ENCODE measurements at regions not wholly inside any gene's neighbourhood (a gene's known extent, or its start where the extent isn't known, plus 50 kb on each side); places are given as distances from the start of the nearest gene placed in this dataset.

DNA sequence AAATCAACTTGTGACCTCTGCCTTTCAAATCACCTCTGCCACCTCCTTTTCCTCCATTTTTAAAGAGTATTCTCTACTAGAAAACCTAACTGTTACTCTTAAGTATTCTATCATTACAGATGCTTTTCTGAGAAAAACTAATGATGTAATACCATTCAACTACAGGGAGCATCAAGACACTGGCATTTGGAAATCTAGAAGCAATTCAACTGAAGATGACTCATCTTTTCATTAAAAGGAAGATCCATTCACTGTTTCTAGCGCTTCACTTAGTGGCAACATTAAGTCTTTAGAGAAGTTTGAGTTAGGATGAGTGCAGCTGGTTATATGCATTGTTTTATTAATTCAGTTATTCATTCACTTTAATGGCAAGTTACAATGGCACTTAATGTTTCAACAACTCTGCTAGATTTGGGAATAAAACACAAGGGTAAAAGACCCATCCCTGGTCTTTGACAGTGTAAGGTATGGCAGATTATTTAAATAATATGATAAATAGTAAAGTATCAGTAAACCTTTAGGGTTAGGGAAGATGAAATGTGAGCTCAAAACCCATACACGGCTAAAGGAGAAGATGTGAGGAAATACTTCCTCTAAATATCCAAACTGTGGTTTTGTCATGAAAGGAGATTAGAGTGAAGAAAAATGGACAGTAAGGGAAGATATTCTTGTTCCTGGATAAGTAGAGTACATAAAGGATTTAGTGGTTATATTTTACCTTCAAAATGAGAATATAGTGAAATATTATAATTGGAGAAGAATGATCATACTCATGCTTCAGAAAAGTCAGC is 61.7 kb downstream of the KCNJ2 start:
- Mint-ChIP-seq H3K36me3 (ENCODE audit: low read depth) (no peaks in the 10 kb centered on the region), H3K27ac (no peak overlapping the region), H3K27me3 (peaks cover 3% of the 10 kb centered on the region), H3K9me3 (ENCODE audit: low read depth) (peaks cover 2% of the 10 kb centered on the region), H3K4me3 (no peak overlapping the region), H3K4me1 (no peaks in the 10 kb centered on the region)
- CTCF ChIA-PET, result no interaction called here
- intact Hi-C loops (cut with DNase I, micrococcal nuclease), result no loop called here
- ATAC-seq (no peak), DNase-seq (no peak)
- POLR2A ChIA-PET, result no interaction called here

DNA sequence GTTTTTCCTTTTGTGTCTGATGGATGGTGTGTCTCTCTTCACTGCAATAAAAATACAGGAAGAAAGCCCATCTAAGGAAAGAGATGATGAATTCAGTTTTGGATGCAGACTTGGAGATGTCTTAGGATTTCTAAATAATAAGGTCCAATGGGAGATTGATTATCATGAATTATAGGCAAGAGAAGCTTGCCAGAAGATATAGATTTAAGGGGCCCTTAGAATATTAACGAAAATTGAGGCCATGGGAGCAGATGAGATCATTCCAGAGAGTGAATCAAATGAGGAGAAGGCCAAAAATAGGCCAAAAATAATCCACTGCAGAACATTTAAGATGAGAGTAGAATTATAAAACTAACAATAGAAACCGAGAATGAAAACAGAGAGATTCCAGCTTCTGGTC is 63.1 kb downstream of the KCNJ2 start:
- Mint-ChIP-seq H3K27ac (no peak overlapping the region), H3K36me3 (ENCODE audit: low read depth) (no peaks in the 10 kb centered on the region), H3K4me3 (no peak overlapping the region), H3K4me1 (no peaks in the 10 kb centered on the region), H3K27me3 (peaks cover 3% of the 10 kb centered on the region), H3K9me3 (ENCODE audit: low read depth) (peaks cover 6% of the 10 kb centered on the region)
- intact Hi-C loops (cut with DNase I, micrococcal nuclease), result no loop called here
- ChIA-PET POLR2A (no interaction called here), CTCF (interaction anchor here (1.3 kb wide), 1 partner anchor 625 kb away, joined by 3 read pairs; no protein-coding TSS in a partner anchor)
- no peak for DNase-seq
- ATAC-seq, result no peak

DNA sequence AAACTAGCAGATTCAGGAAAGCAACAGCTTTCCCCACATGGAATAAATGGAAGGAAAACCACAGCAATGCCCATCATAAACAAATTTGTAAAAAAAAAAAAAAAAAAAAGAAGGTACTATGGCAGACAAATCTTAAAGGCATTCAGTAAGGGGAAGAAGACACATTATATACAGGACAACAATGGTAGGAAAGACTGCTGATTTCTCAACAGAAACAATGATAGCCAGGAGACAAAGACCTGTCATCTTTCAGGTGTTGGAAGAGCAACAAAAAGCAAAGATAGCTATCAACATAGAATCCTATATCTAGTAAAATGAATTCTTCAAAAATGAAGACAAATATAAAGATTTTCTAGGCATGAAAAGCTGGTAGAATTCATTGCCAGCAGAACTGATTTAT is 65.9 kb downstream of the KCNJ2 start:
- POLR2A ChIA-PET, result no interaction called here
- CTCF ChIA-PET, result no interaction called here
- H3K4me1 Mint-ChIP-seq, result no peaks in the 10 kb centered on the region
- no peaks in the 10 kb centered on the region for H3K36me3 Mint-ChIP-seq (ENCODE audit: low read depth)
- H3K9me3 Mint-ChIP-seq (ENCODE audit: low read depth), result peaks cover 6% of the 10 kb centered on the region
- peaks cover 2% of the 10 kb centered on the region for H3K27me3 Mint-ChIP-seq
- ATAC-seq (no peak), DNase-seq (no peak)
- H3K4me3 Mint-ChIP-seq, result no peak overlapping the region
- intact Hi-C loops (cut with DNase I, micrococcal nuclease), result no loop called here
- no peak overlapping the region for H3K27ac Mint-ChIP-seq

DNA sequence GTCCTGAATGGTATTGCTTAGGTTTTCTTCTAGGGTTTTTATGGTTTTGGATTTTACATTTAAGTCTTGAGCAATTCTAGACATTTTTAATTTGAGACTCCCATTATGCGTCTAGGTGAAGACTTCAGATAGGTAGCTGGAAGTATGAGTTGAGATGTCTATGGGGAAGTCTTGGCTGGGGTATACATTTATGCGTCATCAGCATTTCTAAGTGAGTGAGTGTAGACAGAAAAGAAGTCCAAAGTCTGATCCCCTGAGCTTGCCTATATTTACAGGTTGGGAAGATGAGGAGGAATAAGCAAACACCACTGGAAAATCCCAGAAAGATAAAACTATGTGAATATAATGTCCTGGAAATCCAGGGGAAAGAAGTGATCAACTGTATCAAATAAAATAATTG is 68.9 kb downstream of the KCNJ2 start:
- no peak for ATAC-seq
- Mint-ChIP-seq H3K9me3 (ENCODE audit: low read depth) (peaks cover 6% of the 10 kb centered on the region), H3K4me1 (no peaks in the 10 kb centered on the region), H3K36me3 (ENCODE audit: low read depth) (no peaks in the 10 kb centered on the region), H3K4me3 (no peak overlapping the region), H3K27me3 (peaks cover 2% of the 10 kb centered on the region), H3K27ac (no peak overlapping the region)
- ChIA-PET POLR2A (no interaction called here), CTCF (no interaction called here)
- intact Hi-C loops (cut with DNase I, micrococcal nuclease), result no loop called here
- no peak for DNase-seq

DNA sequence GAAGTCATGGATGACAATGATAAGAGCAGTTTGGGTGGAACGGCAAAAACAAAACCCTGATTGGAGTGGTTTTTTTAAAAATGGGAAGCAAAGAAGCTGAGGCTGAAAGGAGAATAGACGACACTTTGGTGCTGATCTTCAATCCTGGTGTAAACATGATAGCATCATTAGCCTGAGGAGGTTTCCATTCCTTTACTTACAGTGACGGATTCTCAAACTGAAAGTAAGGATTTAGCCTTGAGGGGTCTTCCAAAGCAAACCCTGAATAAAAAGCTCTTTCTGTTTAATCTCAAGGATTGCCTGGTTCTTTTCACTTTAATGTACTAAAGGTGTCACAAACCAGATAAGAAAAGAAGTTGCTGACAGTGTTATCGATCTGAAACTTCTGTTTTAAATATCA is 69.3 kb downstream of the KCNJ2 start:
- ChIA-PET POLR2A (no interaction called here), CTCF (no interaction called here)
- ATAC-seq, result no peak
- no peaks in the 10 kb centered on the region for H3K36me3 Mint-ChIP-seq (ENCODE audit: low read depth)
- no peak overlapping the region for H3K27ac Mint-ChIP-seq
- H3K4me1 Mint-ChIP-seq, result no peaks in the 10 kb centered on the region
- DNase-seq, result no peak
- no peak overlapping the region for H3K4me3 Mint-ChIP-seq
- H3K27me3 Mint-ChIP-seq, result peaks cover 2% of the 10 kb centered on the region
- intact Hi-C loops (cut with DNase I, micrococcal nuclease), result no loop called here
- H3K9me3 Mint-ChIP-seq (ENCODE audit: low read depth), result peaks cover 6% of the 10 kb centered on the region

DNA sequence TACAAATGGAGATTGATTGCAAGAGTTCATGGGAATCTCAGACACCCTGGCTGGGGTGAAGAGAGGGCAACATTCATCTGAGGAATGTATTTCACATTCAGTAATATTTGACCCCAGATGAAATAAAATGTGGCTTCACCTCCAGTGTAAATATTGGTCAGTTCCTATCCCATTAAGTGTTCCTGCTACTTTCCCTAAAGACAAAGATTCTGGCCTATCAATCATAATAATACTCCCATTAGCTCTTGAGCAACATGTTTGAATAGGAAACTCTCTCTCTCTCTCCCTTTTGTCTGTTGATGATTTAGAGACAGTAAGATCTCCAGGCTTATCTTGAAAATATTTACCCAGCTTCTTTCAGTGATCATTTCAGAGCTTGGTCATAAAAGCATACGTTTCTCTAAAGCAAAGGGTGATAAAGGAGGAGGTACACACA is 70.1 kb downstream of the KCNJ2 start:
- ChIA-PET POLR2A (no interaction called here), CTCF (no interaction called here)
- no peak overlapping the region for H3K27ac Mint-ChIP-seq
- peaks cover 6% of the 10 kb centered on the region for H3K9me3 Mint-ChIP-seq (ENCODE audit: low read depth)
- no peaks in the 10 kb centered on the region for H3K36me3 Mint-ChIP-seq (ENCODE audit: low read depth)
- H3K4me1 Mint-ChIP-seq, result no peaks in the 10 kb centered on the region
- intact Hi-C loops (cut with DNase I, micrococcal nuclease), result no loop called here
- DNase-seq (no peak), ATAC-seq (no peak)
- no peak overlapping the region for H3K4me3 Mint-ChIP-seq
- H3K27me3 Mint-ChIP-seq, result peaks cover 3% of the 10 kb centered on the region

DNA sequence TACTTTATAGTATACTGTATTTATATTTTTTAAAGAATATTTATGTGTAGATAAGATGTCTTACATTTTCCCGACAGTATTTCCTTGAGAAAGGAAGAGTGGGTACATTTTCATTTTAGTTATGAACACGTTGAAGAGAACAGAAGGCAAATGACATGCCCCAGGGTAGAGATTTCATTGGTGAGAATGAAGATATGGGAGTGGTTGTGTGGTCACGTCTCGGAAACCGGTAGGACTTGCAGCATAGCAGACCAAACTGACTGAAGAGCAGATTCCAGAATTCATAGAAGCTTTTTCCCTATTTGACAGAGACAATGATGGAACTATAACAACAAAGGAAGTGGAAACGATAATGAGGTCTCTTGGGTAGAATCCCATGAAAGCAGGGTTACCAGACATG is 71.7 kb downstream of the KCNJ2 start:
- H3K9me3 Mint-ChIP-seq (ENCODE audit: low read depth), result peaks cover 4% of the 10 kb centered on the region
- H3K36me3 Mint-ChIP-seq (ENCODE audit: low read depth), result no peaks in the 10 kb centered on the region
- no peak overlapping the region for H3K4me3 Mint-ChIP-seq
- ATAC-seq, result no peak
- H3K27ac Mint-ChIP-seq, result no peak overlapping the region
- intact Hi-C loops (cut with DNase I, micrococcal nuclease), result no loop called here
- H3K4me1 Mint-ChIP-seq, result no peaks in the 10 kb centered on the region
- CTCF ChIA-PET, result no interaction called here
- POLR2A ChIA-PET, result no interaction called here
- no peak for DNase-seq
- peaks cover 3% of the 10 kb centered on the region for H3K27me3 Mint-ChIP-seq

DNA sequence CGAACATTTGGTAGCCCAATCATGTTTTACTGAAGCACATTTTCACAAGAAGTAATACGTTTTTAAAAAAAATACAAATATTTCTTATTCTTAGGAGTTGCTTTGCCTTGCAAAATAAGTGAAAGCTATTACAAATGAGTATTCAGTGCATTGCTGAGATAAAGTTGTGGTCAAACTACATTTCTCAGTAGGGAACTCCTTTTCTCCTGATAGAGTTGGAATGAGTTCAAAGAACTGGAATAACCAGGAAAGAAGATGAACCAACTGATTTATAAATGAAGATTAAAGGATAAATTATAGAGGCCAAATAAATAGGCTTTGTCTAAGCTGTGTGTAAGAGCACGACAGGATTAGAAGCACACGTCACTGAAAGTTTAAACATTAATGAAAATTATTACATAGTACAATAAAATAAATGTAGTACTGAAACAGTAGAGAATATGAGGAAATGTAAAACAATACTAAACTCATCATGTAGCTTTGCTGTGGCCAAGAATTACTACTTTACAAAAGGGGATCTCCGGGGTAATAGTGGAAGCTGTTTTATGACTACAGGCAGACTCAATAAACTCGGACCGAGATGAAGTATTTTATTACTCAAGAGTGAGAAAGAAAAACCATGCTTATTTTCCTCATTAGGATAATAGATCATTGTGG is 73.6 kb downstream of the KCNJ2 start:
- no peaks in the 10 kb centered on the region for H3K36me3 Mint-ChIP-seq (ENCODE audit: low read depth)
- H3K4me3 Mint-ChIP-seq, result no peak overlapping the region
- ATAC-seq (no peak), DNase-seq (no peak)
- CTCF ChIA-PET, result interaction anchor here (0.5 to 0.6 kb wide), 2 partner anchors 142 to 386 kb away, joined by 3 read pairs; no protein-coding TSS in a partner anchor
- POLR2A ChIA-PET, result no interaction called here
- H3K27ac Mint-ChIP-seq, result no peak overlapping the region
- intact Hi-C loops (cut with DNase I, micrococcal nuclease), result no loop called here
- H3K9me3 Mint-ChIP-seq (ENCODE audit: low read depth), result no peaks in the 10 kb centered on the region
- H3K4me1 Mint-ChIP-seq, result no peaks in the 10 kb centered on the region
- H3K27me3 Mint-ChIP-seq, result peaks cover 3% of the 10 kb centered on the region

DNA sequence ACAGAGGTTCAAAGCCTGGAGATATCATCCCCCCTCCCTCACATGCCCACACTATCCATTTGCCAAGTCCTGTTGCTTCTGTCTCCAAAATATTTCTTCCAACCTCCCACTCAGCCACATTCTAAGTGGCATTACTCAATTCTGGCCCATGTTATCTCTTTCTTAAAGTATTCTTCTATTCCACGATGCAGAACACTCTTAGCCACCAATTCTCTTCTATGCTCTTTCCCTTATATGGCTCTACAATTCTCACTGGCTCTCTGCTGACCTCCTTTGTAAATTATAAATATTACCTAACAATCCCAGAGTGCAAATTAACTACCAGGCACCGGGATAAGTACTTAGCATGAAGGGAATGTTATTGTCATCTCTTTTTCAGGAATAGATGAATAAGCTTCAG is 82.4 kb downstream of the KCNJ2 start:
- ATAC-seq (no peak), DNase-seq (no peak)
- Mint-ChIP-seq H3K27me3 (no peaks in the 10 kb centered on the region), H3K9me3 (ENCODE audit: low read depth) (no peaks in the 10 kb centered on the region), H3K27ac (no peak overlapping the region), H3K4me1 (no peaks in the 10 kb centered on the region), H3K36me3 (ENCODE audit: low read depth) (no peaks in the 10 kb centered on the region), H3K4me3 (no peak overlapping the region)
- ChIA-PET POLR2A (no interaction called here), CTCF (no interaction called here)
- intact Hi-C loops (cut with DNase I, micrococcal nuclease), result no loop called here

DNA sequence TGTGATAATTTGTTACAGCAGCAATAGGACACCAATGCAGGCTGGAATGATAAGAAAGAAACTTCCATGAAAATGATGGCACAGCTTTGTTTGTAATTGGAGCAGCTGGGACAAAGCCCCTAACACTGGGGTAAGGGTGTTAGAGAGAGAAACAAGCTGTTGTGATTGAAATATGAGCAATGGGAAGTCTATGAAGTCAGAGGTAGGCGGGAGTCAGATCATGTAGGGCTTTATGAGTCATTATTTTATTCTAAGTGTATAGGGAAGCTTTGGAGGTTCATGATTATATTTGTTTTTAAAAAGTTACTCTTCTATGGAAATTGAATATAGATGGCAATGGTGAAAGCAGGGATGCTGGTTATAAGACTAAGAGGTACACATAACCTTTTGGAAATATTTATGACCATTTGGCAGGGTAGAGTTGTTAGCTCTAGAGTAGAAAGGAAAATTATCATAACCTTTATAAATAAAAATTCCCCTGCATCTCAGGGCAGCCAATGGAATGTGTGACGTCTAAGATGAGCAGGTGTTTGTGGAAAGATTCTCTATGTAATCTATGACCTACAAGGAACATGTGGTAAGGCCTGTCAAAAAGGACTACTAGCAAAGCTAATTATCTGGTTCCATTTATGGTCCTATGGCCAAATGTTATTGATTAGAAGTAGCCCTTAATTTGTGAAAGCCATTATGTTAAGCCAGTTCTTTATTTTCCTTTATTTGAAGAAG is 85.6 kb downstream of the KCNJ2 start:
- Mint-ChIP-seq H3K27me3 (no peaks in the 10 kb centered on the region), H3K4me3 (no peak overlapping the region), H3K36me3 (ENCODE audit: low read depth) (no peaks in the 10 kb centered on the region), H3K4me1 (no peaks in the 10 kb centered on the region), H3K27ac (no peak overlapping the region), H3K9me3 (ENCODE audit: low read depth) (no peaks in the 10 kb centered on the region)
- CTCF ChIA-PET, result interaction anchor here (0.6 kb wide), 1 partner anchor 1170 kb away, joined by 5 read pairs; no protein-coding TSS in a partner anchor
- POLR2A ChIA-PET, result no interaction called here
- ATAC-seq (no peak), DNase-seq (no peak)
- intact Hi-C loops (cut with DNase I, micrococcal nuclease), result no loop called here

DNA sequence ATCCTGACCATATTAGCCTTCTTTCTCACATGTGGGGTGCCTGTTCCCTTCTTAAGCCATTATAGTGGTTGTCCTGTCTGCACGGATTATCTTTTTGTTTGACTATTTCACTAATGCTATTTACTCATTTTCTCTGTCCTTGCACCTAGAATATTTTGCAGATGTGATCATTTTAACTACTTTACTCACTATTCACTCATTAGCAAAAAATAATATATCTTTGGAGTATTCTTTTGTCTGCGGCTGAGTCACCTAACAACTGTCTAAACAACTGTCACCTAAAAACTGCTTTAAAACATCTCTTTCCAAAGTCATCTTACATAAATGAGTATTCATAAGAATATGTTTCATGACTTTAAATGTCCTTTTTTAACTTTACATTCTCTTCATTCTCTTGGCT is 87.4 kb downstream of the KCNJ2 start:
- H3K27ac Mint-ChIP-seq, result no peak overlapping the region
- no peak overlapping the region for H3K4me3 Mint-ChIP-seq
- no peaks in the 10 kb centered on the region for H3K9me3 Mint-ChIP-seq (ENCODE audit: low read depth)
- intact Hi-C loops (cut with DNase I, micrococcal nuclease), result no loop called here
- H3K36me3 Mint-ChIP-seq (ENCODE audit: low read depth), result no peaks in the 10 kb centered on the region
- H3K4me1 Mint-ChIP-seq, result no peaks in the 10 kb centered on the region
- DNase-seq (no peak), ATAC-seq (no peak)
- no peaks in the 10 kb centered on the region for H3K27me3 Mint-ChIP-seq
- POLR2A ChIA-PET, result no interaction called here
- CTCF ChIA-PET, result no interaction called here

DNA sequence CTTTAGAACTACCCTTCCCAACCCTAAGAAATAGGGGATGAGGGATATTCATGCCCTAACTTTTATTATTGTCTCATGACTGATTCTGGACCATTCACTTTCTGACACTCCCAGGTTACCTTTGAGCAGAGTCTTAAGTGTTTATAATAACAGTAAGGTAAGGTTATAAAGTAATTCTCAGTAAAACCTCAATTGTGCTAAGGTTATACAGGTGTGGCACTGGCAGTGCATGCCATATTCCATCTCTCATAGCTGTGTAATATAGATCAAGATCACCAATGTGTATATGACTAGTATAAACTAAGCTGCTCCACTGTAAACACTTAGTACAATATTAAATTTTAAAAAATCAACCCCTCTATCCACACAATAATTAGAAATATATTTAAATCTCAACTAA is 89.1 kb downstream of the KCNJ2 start:
- Mint-ChIP-seq H3K4me1 (no peaks in the 10 kb centered on the region), H3K27me3 (no peaks in the 10 kb centered on the region), H3K27ac (no peak overlapping the region), H3K36me3 (ENCODE audit: low read depth) (no peaks in the 10 kb centered on the region), H3K9me3 (ENCODE audit: low read depth) (no peaks in the 10 kb centered on the region), H3K4me3 (no peak overlapping the region)
- intact Hi-C loops (cut with DNase I, micrococcal nuclease), result no loop called here
- ChIA-PET CTCF (no interaction called here), POLR2A (no interaction called here)
- ATAC-seq, result no peak
- no peak for DNase-seq
